Vagina (tissue), 2 donors: ENCODE measurements at regions not wholly inside any gene's neighbourhood (a gene's known extent, or its start where the extent isn't known, plus 50 kb on each side); places are given as distances from the start of the nearest gene placed in this dataset.

ENCODE experiments used
- DNase-seq, 2 donors: peaks; one replicate each; pipeline ENCODE4 v3.0.0-alpha.2; 2017; ENCODE audit errors: extremely low spot score in 2 of 2
- H3K27ac ChIP-seq: fragments of 200-600 bp; sonication (generic); one replicate; pipeline ENCODE4 v1.5.1; 2019
- H3K27me3 ChIP-seq: fragments of 200-600 bp; sonication (generic); one replicate; pipeline ENCODE4 v1.5.1; 2019
- H3K36me3 ChIP-seq, 2 donors: fragments of 200-600 bp; sonication (generic); one replicate each; pipeline ENCODE4 v1.5.1; 2017 to 2019
- H3K4me1 ChIP-seq: fragments of 200-600 bp; sonication (generic); one replicate; pipeline ENCODE4 v1.5.1; 2019
- H3K4me3 ChIP-seq, 2 donors: fragments of 200-600 bp; sonication (generic); 1 replicate in 1 of 2; 2 replicates in 1 of 2; pipeline ENCODE4 v1.5.1; 2016 to 2019
- H3K9me3 ChIP-seq: fragments of 200-600 bp; sonication (generic); one replicate; pipeline ENCODE4 v1.5.1; 2019
- POLR2A ChIP-seq, 2 donors: fragments of 450-650 bp; IDR thresholded peaks; one replicate each; pipeline ENCODE4 v1.6.1; 2017; ENCODE audit warnings: antibody characterized with exemption in 2 of 2, mild to moderate bottlenecking in 2 of 2, moderate library complexity in 2 of 2
- POLR2AphosphoS5 ChIP-seq, 2 donors: sonication (generic); formaldehyde crosslinking; IDR thresholded peaks; one replicate each; pipeline ENCODE4 v1.9.0; 2017; ENCODE audit warnings: antibody characterized with exemption in 2 of 2, mild to moderate bottlenecking in 2 of 2, low read depth in 1 of 2; ENCODE audit not compliant: insufficient read depth in 1 of 2
- intact Hi-C: fragments of 100-400 bp; cut with DNase I; formaldehyde crosslinking; loops from one replicate; pipeline ENCODE4 v1.15.1; 2023
- TF ChIP-seq, protein P1 (sequence below), 3 experiments: fragments of 450-650 bp in 2 of 3; fragments of 200-600 bp in 1 of 3; sonication (generic) in 1 of 3; IDR thresholded peaks; one replicate each; pipeline ENCODE4 v1.5.1; 2017 to 2019; ENCODE audit warnings: antibody characterized with exemption in 3 of 3, mild to moderate bottlenecking in 2 of 3, moderate library complexity in 2 of 3

DNA sequence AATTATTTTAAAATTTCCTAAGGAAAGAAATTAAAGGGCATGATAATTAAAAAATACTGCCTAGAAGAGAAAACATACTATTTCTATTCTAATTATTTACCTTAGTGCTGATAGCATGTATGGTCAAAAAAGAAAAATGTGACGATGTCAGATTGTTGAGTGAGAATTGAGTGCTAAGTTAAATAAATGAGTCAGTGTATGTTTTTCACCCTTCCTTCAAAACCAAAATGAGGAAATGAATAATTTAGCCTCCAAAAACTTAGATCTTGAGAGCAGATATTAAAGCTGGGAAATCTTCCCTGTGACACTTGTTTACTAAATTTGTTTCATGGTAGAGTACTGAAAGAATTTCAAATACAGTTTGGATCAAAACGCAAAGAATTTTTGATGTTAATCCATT, 58.6 kb upstream of the NYAP2 start:
- intact Hi-C loops: no loop called here
- no peaks in the 10 kb centered on the region for H3K27me3 ChIP-seq
- no peak overlapping the region for H3K4me3 ChIP-seq
- TF ChIP-seq POLR2A (IDR thresholded peaks at IDR 0.05) (no peak), POLR2AphosphoS5 (IDR thresholded peaks at IDR 0.05; ENCODE audit: insufficient read depth in 1 of 2, low read depth in 1 of 2) (no peak)
- TF ChIP-seq, protein P1, sequence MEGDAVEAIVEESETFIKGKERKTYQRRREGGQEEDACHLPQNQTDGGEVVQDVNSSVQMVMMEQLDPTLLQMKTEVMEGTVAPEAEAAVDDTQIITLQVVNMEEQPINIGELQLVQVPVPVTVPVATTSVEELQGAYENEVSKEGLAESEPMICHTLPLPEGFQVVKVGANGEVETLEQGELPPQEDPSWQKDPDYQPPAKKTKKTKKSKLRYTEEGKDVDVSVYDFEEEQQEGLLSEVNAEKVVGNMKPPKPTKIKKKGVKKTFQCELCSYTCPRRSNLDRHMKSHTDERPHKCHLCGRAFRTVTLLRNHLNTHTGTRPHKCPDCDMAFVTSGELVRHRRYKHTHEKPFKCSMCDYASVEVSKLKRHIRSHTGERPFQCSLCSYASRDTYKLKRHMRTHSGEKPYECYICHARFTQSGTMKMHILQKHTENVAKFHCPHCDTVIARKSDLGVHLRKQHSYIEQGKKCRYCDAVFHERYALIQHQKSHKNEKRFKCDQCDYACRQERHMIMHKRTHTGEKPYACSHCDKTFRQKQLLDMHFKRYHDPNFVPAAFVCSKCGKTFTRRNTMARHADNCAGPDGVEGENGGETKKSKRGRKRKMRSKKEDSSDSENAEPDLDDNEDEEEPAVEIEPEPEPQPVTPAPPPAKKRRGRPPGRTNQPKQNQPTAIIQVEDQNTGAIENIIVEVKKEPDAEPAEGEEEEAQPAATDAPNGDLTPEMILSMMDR (IDR thresholded peaks at IDR 0.05): no peak
- H3K9me3 ChIP-seq: no peaks in the 10 kb centered on the region
- no peak overlapping the region for H3K27ac ChIP-seq
- no peaks in the 10 kb centered on the region for H3K36me3 ChIP-seq
- H3K4me1 ChIP-seq: no peaks in the 10 kb centered on the region
- no peak for DNase-seq

DNA sequence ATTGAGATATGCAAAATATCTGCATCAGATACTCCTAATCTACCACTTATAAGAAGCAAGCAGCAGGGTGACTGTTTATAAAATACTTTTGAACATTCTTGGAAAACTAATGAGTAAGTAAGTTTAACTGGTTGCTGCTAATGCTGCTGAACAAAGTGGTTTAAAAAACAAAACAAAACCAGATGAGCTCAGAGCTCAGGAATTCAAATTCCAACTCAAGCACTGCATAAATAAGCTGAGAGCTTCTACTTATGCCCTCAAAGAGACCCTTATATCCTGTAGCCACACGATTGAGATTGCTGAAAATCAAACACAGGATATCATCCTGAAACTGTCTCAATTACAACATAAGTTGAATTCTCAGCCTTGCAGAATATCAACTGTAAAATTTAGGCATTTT, 62.3 kb upstream of the NYAP2 start:
- Histone ChIP-seq H3K4me3 (no peak overlapping the region), H3K36me3 (no peaks in the 10 kb centered on the region), H3K27ac (no peak overlapping the region), H3K27me3 (no peaks in the 10 kb centered on the region), H3K9me3 (no peaks in the 10 kb centered on the region), H3K4me1 (no peaks in the 10 kb centered on the region)
- no peak for DNase-seq
- intact Hi-C loops: no loop called here
- TF ChIP-seq POLR2A (IDR thresholded peaks at IDR 0.05) (no peak), POLR2AphosphoS5 (IDR thresholded peaks at IDR 0.05; ENCODE audit: insufficient read depth in 1 of 2, low read depth in 1 of 2) (no peak)
- TF ChIP-seq, protein P1 (IDR thresholded peaks at IDR 0.05): no peak

DNA sequence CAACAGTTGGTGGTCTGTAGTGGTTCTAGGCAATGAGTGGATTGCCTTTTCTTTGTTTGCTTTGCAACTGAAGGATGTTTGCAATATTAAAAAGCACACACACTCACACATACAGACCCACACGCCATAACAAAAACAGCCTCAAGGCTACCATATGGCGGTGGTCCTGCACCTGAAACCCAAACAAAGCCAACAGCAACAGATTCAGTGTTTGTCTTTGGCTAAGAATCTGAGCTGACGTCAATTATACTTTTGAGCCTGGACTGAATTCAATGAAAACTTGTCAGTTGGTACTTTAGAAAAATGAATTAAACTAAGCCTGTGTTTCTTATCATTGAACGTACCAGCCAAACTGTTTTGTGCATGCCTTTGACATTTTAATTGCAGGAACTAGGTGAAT, 65.0 kb upstream of the NYAP2 start:
- TF ChIP-seq POLR2A (IDR thresholded peaks at IDR 0.05): no peak
- TF ChIP-seq POLR2AphosphoS5 (IDR thresholded peaks at IDR 0.05; ENCODE audit: insufficient read depth in 1 of 2, low read depth in 1 of 2): no peak
- TF ChIP-seq, protein P1 (IDR thresholded peaks at IDR 0.05): no peak
- no peak for DNase-seq
- Histone ChIP-seq H3K27ac (no peak overlapping the region), H3K4me1 (no peaks in the 10 kb centered on the region), H3K36me3 (no peaks in the 10 kb centered on the region), H3K27me3 (no peaks in the 10 kb centered on the region), H3K9me3 (no peaks in the 10 kb centered on the region), H3K4me3 (no peak overlapping the region)
- intact Hi-C loops: no loop called here

DNA sequence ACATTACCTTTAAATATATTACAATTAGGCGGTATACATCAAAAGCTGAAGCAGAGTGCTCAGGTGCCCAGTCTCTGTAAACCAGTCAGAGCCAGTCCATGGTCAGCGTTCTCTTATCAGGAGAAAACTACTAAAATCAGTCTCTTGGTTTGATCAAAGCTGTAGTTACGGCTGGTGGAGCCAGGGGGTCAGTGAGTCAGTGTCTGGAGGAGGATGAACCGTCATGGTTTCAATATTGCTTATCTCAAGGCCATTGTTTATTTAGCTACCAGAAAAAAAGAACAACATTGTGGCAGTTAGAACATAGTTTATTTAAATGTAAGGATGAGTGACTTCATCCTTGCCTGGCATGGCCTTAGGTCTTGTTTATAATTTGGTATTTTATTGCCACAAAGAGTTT, 71.3 kb upstream of the NYAP2 start:
- Histone ChIP-seq H3K27me3 (no peaks in the 10 kb centered on the region), H3K36me3 (no peaks in the 10 kb centered on the region), H3K4me3 (no peak overlapping the region), H3K9me3 (no peaks in the 10 kb centered on the region), H3K4me1 (no peaks in the 10 kb centered on the region), H3K27ac (no peak overlapping the region)
- no peak for DNase-seq
- intact Hi-C loops: no loop called here
- TF ChIP-seq, protein P1 (IDR thresholded peaks at IDR 0.05): no peak
- TF ChIP-seq POLR2A (IDR thresholded peaks at IDR 0.05) (no peak), POLR2AphosphoS5 (IDR thresholded peaks at IDR 0.05; ENCODE audit: insufficient read depth in 1 of 2, low read depth in 1 of 2) (no peak)

DNA sequence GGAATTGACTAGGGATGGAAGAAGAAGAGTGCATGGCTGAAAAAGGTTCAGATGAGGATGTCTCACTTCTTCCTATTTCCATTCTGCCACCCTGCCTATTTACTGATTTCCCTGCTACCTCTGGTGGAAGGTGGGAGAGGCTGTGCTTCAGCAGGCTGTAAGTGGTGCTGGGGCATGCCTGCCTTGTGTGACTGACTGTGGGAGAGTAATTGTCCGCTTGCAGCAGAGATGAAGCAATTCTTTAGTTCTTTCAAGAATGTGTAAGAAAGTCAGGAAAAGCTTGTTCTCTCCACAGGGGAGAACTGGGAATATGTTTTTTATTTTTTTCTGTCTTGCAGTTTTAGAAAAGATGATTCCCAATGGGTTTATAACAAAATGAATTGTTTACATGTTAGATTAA, 72.5 kb upstream of the NYAP2 start:
- DNase-seq: no peak
- Histone ChIP-seq H3K4me3 (no peak overlapping the region), H3K4me1 (no peaks in the 10 kb centered on the region), H3K27ac (no peak overlapping the region), H3K27me3 (no peaks in the 10 kb centered on the region), H3K9me3 (no peaks in the 10 kb centered on the region), H3K36me3 (no peaks in the 10 kb centered on the region)
- intact Hi-C loops: no loop called here
- TF ChIP-seq POLR2A (IDR thresholded peaks at IDR 0.05): no peak
- no peak for TF ChIP-seq POLR2AphosphoS5 (IDR thresholded peaks at IDR 0.05; ENCODE audit: insufficient read depth in 1 of 2, low read depth in 1 of 2)
- TF ChIP-seq, protein P1 (IDR thresholded peaks at IDR 0.05): no peak
